Embryonic facial prominence (tissue), 1 donor: ENCODE measurements at regions not wholly inside any gene's neighbourhood (a gene's known extent, or its start where the extent isn't known, plus 50 kb on each side); places are given as distances from the start of the nearest gene placed in this dataset.

Source experiments
- DNase-seq: peaks from one replicate; pipeline ENCODE4 v3.0.0-alpha.2; 2016; ENCODE audit errors: extremely low spot score

DNA sequence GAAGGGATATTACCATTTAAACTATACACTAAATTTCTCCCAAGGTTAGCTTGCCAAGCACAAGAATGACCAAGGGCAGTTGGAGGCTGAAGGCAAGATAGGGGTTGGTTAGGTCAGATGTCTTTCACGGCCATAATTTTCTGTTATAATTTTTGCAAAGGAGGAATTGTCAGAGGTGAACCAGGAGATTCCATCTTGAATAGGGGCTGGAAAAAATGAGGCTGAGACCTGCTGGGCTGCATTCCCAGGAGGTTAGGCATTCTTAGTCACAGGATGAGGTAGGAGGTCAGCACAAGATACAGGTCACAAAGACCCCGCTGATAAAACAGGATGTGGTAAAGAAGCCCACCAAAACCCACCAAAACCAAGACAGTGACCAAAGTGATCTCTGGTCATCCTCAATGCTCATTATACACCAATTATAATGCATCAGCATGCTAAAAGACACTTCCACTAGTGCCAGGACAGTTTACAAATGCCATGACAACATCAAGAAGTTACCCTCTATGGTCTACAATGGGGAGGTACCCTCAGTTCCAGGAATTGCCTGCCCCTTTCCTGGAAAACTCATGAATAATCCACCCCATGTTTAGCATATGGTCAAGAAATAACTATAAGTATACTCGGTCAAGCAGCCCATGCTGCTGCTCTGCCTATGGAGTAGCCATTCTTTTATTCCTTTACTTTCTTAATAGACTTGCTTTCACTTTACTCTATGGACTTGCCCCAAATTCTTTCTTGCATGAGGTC is 371.8 kb upstream of the SULF2 start:
- no peak for DNase-seq

DNA sequence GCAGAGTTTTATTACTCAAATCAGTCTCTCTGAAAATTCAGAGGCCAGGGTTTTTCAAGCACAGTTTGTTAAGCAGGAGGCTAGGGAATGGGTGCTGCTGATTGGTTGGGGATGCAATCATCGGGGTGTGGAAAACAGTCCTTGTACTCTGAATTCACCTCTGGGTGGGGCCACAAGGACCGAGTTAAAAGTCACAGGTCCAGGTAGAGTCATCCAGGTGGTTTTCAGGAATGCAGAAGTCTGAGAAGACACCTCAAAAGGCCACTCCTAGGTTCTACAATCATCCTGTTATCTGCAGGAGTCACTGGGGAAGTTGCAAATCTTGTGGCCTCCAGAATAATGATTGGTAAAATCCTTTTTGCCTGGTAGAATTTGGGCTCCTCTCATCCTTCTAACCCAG is 371.2 kb upstream of the SULF2 start:
- no peak for DNase-seq

DNA sequence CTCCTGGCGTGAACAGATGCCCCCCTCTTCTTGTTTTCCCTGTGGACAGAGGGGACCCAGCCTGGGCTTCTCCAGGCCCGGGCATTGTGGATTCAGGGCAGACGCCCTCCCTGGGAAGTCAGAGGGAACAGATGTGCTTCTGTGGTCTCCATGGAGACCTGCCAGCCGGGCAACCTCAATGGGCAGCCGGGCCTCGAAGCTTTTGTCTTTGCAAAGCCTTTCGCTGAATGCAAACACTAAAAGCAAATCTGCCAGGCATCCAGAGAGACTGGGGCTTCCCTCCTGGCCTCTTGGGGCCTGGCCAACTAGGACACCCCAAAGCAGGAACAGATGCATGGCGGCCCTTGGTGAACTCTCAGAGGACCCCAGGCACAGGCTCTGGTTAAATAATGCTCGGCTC is 370.0 kb upstream of the SULF2 start:
- no peak for DNase-seq

DNA sequence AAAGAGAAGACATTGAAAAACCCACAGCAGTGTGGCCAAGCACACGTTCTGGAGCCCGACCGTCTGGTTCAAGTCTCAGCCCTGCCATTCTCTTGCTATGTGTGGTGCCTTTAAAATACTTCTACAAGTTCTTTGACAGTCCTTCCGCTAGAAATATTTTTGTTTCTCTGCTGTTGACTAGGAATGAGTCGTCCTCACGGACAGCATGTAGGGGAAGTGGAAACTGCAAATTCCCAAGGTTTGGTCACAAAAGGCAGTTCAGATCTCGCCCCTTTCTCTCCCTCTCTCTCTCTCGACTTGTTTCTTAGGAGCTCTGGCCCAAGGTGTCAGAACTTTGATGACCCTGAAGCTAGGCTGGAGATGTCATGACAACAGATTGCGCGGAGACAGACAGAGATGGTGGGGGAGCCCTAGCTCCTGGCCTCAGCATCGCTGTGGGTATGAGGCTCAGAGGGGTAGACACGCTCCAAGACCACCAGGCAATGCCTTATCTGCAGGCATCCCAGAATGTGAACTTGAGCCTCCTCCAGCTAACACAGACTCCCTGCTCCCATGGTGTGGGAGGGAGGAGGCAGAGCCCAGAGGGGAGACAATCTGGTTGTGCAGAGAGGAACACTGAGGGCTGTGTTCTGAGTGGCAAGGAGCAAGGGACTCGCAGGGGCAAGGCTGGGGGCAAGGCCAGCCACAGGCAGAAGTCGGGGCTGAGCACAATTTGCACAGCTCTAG is 368.9 kb upstream of the SULF2 start:
- DNase-seq, result no peak

DNA sequence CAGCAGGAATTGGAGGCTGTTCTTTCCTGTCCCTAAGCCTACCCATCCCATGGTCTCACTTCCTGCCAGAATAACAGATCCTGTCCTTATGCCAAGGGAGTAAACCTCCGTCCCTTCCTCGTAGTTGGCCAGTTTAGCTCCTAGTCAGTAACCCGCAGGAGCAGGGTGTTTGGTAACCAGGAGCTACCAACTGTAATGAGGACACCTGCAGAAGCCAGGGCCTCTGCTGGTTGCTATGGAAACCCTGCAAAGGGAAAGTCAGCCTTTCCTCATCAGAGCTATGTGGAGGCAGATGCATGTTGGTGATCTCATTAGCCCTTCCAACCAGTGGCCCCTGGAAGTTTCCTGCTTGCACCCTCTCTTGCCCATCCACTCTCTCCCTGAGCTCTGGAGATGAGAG is 368.2 kb upstream of the SULF2 start:
- DNase-seq, result no peak

DNA sequence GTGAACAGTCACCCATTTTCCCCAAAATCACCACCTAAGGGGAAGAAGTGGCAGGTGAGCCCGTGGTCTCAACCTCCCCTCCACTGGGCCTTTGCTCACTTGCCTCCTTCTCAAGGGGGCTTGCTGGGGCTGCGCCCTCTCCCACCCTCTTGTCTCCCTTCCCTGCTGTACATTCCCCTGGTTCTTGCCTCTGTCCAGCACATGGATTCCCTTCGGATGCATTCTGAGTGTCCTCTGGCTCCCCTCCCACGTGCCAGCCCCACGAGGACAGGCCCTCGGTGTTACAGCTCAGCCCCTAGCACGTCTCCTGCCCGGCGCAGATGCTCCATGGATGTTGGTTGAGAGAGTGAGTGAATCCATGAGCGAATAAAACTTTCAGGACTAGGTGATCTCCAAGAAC is 367.8 kb upstream of the SULF2 start:
- DNase-seq, result no peak

DNA sequence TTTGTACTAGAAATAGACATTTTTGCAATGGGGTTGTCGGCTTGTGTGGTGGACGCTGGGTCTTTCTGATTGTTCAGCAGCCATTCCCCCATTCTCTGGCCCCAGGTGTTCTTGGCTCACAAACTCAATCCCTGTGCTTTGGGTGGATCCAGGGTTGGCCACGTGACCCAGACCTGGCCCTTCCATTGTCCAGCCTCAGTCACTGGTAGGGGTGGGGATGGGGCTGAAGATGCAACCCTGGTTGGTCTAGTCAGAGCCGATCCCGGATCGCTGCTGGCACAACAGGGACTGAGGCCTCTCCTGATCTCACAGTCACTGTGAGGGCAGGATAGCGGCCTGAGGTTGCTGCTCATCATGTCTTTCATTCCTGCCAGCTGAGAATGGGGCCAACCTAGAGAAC is 365.3 kb upstream of the SULF2 start:
- no peak for DNase-seq

DNA sequence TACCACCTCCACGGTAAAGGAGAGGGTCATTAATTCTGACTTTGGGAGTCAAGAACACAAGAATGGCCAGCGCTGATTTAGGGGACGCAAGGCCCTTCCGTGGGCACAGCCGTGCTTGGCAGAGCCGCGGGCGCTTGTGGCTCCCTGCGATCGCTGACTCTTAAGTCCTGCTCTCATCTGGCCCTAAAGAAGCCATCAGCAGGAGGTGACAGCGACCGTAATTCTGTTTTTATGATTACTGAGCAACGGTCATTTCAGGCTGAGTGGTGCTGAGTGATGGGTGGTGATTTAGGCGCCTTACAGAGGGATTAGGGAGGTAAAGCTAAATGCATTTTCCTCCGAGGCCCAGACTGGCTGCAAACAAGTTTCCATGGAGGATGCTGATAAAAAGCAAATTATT is 364.6 kb upstream of the SULF2 start:
- no peak for DNase-seq

DNA sequence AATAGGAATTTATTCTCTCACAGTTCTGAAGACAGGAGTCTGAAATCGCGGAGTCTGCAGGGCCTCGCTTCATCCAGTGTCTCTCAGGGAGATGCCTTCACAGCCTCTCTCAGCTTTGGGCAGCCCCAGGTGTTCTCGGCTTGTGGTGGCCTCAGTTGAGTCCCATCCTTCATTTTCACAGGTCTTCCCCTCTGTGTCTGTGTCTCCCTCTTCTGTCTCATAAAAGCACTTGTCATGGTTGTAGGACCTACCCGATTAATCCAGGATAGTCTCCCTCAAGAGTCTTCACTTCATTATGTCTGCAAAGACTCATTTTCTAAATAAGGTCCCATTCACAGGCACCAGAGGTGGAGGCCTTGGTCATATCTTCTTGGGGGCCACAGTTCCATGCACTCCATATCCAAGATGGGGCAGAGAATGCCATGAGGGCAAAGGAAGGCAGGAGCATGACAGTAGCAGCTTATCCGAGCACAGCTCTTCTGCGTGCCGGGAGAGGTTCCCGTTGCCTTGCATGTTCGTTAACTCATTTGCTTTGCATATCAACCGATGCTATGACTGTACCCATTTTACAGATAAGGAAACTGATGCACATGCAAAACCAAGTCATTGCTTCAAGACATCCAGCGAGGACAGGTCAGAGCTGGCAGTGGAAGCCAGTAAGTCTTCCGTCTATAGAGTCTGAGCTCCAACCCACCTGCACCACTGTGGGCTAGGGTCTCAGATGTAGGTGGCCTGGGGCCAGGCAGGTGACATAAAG is 363.8 kb upstream of the SULF2 start:
- DNase-seq, result no peak

DNA sequence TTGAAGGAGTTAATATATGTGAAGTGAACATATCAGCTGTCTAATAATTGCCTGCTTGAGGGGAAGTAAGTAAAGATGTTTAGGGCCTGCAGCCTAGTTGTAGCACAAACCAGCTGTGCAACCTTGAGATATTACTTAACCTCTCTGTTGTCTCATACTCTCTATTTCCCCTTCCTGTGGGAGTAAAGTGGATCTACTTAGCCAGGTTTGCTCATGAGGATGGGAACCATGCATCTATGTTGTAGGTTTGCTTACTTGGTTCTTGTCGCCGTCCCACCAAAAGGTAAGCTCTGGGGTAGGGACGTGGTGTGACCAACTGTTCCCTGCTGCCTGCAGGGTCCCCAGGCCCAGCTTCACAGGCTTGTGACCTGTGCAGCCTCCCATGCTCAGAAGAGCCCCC is 362.7 kb upstream of the SULF2 start:
- DNase-seq, result no peak

DNA sequence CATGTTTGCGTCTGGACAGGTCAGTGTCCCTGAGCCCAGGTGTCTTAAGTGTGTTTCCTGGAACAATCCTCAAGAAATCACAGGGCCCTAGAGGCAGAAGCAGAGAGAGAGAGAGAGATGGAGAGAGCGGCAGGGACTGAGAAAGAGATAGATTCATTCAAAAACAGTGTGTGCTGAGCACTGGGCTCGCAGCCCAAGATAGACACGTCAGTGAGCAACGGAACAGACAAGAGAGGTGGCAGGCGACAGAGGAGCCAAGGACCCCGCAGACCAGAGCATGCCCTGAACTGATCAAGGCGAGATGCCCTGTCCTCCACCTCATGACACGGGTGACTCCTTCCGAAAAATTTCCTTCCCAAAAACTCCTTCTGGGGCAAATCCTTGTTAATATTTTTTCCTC is 362.0 kb upstream of the SULF2 start:
- DNase-seq, result no peak

DNA sequence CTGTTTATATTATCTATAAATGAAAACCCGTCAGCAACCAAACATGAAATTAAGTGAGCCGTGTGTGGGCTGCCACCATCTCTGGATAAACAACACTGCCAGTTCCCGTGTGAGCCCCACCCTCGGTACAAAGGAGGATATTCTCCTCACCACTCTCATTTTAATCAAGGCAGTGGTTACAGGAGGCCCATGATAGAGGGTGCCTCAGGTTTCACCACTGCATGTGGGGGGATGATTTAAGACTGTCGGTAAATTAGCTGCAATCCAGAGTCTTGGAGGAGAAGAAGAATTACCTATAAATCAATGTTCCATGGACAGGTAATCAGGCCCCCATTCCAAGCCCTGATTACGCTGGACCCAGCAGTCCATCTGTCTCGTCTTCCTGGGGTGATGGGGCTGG is 361.6 kb upstream of the SULF2 start:
- DNase-seq, result no peak

DNA sequence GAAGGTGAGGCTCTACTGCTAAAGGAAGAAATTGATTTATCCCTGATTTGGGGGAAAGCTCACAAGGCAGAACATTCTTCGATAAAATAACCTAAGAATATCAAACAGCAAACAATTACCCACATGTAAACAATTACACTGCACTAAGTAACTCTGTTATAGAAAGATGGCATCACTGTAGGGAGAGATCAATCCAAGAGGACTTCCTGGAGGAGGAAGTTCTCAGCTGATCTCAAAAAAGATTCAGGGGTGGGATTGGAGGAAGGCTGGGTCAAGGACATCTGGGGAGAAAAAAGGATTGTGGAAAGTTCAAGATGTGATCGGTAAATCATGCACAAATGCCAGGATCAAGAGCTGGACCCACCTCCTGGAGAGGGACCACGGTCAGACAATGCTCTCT is 361.0 kb upstream of the SULF2 start:
- DNase-seq, result no peak

DNA sequence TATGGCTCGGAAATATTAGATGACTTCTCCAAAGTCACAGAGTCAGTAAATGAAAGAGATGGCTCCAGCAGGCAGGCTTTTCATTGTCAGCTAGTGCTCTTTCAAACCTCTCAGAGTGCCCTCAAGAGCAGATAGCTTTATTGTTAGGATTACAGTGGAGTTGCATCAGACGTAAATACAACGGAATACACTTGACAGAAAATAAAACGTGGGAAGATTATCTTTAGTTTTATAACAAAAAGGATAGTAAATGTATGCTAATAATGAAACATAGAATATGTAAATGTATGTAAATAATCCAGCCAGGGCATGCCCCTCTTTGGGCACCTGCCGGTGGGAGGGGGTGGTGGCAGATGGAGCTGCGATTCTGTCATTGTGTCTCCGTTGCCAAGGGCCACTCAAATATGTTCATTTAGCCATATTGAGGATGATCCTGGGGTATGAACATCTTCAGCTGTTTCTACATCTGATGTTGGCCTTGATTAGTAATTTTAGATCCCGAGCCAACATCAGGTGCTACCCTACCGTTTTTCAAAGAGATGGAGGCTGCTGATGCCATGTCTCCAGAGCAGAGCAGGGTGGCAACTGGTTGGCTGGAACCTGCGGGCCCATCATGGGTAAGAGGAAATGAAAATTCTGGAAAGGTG is 358.3 kb upstream of the SULF2 start:
- no peak for DNase-seq

DNA sequence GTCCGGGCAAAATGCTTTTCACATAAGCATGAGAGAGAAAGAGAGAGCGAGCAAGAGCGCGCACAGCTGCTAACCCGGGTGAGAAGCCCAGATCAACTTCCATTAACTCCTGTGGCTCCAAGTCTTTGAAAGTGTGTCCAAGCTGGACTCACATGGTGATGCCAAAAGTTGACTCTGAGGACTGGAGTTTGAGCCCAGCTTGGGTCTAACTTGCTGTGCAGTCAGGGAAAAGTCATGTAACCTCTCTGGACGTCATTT is 357.2 kb upstream of the SULF2 start:
- no peak for DNase-seq

DNA sequence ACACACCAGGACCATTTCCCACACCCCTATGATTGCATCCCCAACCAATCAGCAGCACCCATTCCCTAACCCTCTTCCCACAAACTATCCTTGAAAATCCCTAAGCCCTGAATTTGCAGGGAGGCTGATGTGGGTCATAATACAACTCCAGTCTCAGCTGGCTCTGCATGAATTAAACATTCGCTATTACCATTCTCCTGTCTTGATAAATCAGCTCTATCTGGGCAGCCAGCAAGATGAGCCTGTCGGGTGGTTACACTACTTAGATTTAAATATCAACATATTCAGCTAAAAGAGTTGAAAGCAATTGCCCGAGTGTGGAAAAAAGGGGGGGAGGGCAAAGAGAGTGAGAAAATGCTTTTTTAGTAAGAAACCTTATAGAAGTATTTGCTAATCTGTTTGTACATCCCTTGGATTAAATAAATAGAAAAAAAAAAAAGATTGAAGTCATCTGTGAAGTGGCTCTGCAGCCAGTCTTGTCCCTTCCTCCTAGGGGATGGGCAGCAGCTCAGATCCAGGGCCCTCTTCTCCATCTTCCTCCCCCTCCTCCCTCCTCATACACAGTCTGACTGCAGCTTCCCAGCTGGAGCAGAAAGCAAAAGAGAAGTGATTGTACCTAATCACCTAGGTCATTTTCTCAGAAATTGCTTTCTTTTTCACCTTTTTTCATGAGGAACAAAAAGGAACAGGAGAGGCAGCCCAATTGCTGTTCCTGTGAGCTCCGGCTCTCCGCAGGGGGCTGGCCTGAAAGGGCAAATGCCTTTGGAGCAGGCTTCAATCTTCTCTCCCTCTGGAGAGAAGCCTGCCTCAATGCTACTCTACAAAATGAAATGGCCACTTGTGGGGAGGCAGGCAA is 356.6 kb upstream of the SULF2 start:
- no peak for DNase-seq

DNA sequence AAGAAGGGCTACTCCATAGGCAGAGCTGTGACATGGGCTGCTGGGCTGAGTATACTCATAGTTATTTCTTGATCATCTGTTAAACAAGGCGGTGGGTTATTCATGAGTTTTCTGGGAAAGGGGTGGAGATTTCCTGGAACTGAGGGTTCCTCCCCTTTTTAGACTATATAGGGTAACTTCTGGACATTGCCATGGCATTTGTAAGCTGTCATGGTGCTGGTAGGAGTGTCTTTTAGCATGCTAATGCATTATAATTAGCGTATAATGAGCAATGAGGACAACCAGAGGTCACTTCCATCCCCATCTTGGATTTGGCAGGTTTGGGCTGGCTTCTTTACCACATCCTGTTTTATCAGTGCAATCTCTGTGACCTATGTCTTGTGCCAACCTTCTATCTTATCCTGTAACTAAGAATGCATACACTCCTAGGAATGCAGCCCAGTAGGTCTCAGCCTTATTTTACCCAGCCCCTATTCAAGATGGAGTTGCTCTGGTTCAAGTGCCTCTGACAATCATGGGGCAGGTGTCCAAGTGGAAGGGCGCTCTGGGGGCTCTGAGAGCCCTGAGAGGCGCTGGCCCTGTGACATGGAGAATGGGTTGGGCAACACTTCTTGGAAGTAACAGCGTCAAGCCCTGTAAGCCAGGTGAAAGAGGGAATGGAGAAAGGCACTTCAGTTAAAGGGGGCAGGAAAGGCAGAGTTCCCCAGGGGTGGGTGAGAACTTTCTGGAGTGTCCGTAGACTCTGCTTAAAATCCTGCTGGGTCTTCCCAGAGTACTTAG is 354.2 kb upstream of the SULF2 start:
- DNase-seq, result no peak

DNA sequence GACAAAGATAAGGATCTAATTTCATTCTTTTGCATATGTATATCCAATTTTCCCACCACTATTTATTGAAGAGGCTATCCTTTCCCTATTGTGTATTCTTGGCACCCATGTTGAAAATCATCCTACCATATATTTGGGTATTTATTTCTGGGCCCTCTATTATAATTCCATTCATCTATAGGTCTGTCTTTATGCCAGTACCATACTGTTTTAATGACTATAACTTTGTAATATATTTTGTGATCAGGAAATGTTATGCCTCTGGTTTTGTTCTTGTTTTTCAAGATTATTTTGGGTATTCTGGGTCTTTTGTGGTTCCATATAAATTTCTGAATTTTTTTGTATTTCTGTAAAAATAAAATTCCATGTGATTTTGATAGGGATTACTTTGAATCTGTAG is 347.6 kb upstream of the SULF2 start:
- DNase-seq, result no peak

DNA sequence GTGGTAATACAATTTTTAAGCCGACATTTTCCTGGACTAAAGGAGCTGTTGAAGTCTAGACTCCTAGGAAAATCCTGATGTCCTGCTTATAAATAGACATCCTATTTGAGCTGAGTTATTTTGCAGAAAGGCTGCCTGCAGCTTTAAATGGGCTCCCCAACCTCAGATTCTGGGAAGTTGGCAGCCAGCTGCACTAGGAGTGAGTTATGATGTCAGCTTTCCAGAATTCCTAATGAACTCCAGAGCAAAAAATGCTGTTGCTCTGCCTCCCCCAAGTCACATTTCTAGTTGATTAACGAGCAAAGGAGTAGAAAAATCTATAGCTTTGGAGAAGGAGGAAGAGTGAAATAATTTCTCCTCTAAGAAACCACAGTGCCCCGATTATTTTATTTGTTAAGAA is 346.3 kb upstream of the SULF2 start:
- peak; percentile 52 for DNase-seq

DNA sequence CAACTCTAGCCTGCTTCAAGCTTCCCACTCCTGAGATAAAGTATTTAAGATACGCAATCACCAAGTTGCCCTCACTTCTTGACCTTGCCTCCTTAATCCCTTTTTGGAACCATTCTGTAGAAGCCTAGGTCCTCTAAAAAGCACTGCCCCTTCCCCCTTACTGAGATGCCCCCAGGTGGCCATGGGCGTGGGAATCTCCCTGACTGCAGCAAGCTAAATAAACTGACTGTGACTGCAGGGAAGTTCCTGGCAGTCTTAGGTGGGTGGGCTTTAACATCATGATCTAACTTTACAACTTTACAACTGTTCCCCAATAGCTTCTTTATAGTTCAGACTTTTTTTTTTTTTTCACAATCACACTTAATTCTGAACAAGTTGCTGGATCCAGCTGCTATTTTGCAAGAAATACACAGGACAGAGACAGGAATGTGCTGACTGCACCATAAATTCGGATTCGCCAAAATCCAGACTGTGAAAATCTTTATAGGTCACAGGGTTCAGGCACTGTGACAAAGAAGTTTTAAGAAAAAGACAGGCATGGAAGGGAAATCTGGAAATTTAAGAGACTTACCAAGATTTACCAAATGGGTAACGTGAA is 344.2 kb upstream of the SULF2 start:
- no peak for DNase-seq

DNA sequence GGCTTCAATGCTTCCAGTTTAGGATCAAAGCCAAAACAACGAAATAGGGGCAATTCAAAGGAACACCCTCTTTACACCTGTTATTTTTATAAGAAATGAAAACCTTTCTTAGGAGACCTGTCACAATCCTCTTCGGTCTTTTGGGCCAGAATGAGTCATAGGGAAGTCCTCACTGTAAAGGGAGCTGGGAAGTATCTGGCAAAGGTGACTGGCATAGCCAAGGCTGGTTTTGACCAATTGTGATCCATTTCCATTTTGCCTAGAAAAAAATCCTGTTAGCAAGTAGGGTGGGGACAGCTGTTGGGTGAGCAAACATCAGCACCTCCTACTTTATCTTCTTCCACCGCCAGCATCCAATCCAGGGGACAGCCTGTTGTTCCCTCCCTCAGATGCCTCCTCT is 343.2 kb upstream of the SULF2 start:
- no peak for DNase-seq
